OCI-LY7 (cell line): ENCODE measurements at regions not wholly inside any gene's neighbourhood (a gene's known extent, or its start where the extent isn't known, plus 50 kb on each side); places are given as distances from the start of the nearest gene placed in this dataset.

Experiments
- BruUV-seq: library from RNA; stranded (reverse); fragments of 400-500 nt; replicated peaks from 2 replicates; lab custom pipeline; 2021; lab: Mats Ljungman, UMichigan
- CTCF ChIA-PET: fragments of 300-600 bp; sonication (Branson Sonifier 250); formaldehyde crosslinking; loops from one replicate; lab custom pipeline; 2022; ENCODE audit warnings: antibody characterized with exemption; ENCODE audit not compliant: unreplicated experiment; lab: Charles Lee
- POLR2A ChIA-PET: fragments of 300-600 bp; sonication (Branson Sonifier 250); formaldehyde crosslinking; loops from one replicate; lab custom pipeline; 2022; ENCODE audit warnings: antibody characterized with exemption; lab: Charles Lee
- DNase-seq: peaks from one replicate; pipeline ENCODE4 v3.0.0-alpha.2; 2015; ENCODE audit warnings: low spot score
- H2AFZ ChIP-seq: fragments of 200-600 bp; sonication (generic), shearing (Covaris generic); 2 replicates; pipeline ENCODE4 v1.6.1; 2014; ENCODE audit warnings: mild to moderate bottlenecking, antibody characterized with exemption, low read length, moderate library complexity
- H3K27ac ChIP-seq: fragments of 200-600 bp; sonication (generic); 2 replicates; pipeline ENCODE4 v1.5.1; 2014; ENCODE audit warnings: mixed run types, low read depth, mild to moderate bottlenecking, moderate library complexity, low read length, inconsistent platforms; ENCODE audit not compliant: poor library complexity, severe bottlenecking
- H3K36me3 ChIP-seq: fragments of 200-600 bp; sonication (generic); 2 replicates; pipeline ENCODE4 v1.6.1; 2014; ENCODE audit warnings: mild to moderate bottlenecking, antibody characterized with exemption, low read length, moderate library complexity, mixed read lengths; ENCODE audit not compliant: insufficient read depth
- H3K4me1 ChIP-seq: fragments of 200-600 bp; sonication (generic); 2 replicates; pipeline ENCODE4 v1.5.1; 2014; ENCODE audit warnings: mild to moderate bottlenecking, low read length; ENCODE audit not compliant: insufficient read depth, poor library complexity, severe bottlenecking
- H3K4me2 ChIP-seq: fragments of 200-600 bp; sonication (generic); 2 replicates; pipeline ENCODE4 v1.6.1; 2014; ENCODE audit warnings: mild to moderate bottlenecking, low read length
- H3K4me3 ChIP-seq: fragments of 200-600 bp; sonication (generic); 2 replicates; pipeline ENCODE4 v1.5.1; 2014; ENCODE audit warnings: mild to moderate bottlenecking, low read depth, low read length; ENCODE audit not compliant: poor library complexity, severe bottlenecking
- H3K79me2 ChIP-seq: fragments of 200-600 bp; sonication (generic); 2 replicates; pipeline ENCODE4 v1.6.1; 2016; ENCODE audit warnings: low read depth, mild to moderate bottlenecking, low read length, moderate library complexity, mixed read lengths; ENCODE audit not compliant: insufficient read depth
- H3K9me2 ChIP-seq: fragments of 200-600 bp; sonication (generic); 2 replicates; pipeline ENCODE4 v1.6.1; 2016; ENCODE audit warnings: mild to moderate bottlenecking, low read length, mixed read lengths; ENCODE audit not compliant: insufficient read depth
- H3K9me3 ChIP-seq: fragments of 200-600 bp; sonication (generic); 2 replicates; pipeline ENCODE4 v1.6.1; 2014; ENCODE audit warnings: mild to moderate bottlenecking, mixed run types, low read length, mixed read lengths
- H4K20me1 ChIP-seq: fragments of 200-600 bp; sonication (generic); 2 replicates; pipeline ENCODE4 v1.6.1; 2014; ENCODE audit warnings: mild to moderate bottlenecking, antibody characterized with exemption, low read length, moderate library complexity, mixed read lengths; ENCODE audit not compliant: insufficient read depth
- CTCF ChIP-seq: fragments of 200-600 bp; sonication (generic); conservative IDR thresholded peaks from 2 replicates; pipeline ENCODE4 v1.5.1; 2014; ENCODE audit warnings: mild to moderate bottlenecking, antibody characterized with exemption, low read length, moderate library complexity, mixed read lengths
- EZH2phosphoT487 ChIP-seq: fragments of 200-600 bp; sonication (generic); IDR thresholded peaks from 2 replicates; pipeline ENCODE4 v1.6.1; 2018; ENCODE audit warnings: low read depth, borderline replicate concordance, mild to moderate bottlenecking, mixed run types, antibody characterized with exemption, low read length, moderate library complexity, mixed read lengths
- intact Hi-C: fragments of 100-400 bp; cut with micrococcal nuclease; formaldehyde crosslinking; loops from one replicate; pipeline ENCODE4 v1.10.0; 2022; ENCODE audit not compliant: unreplicated experiment

DNA sequence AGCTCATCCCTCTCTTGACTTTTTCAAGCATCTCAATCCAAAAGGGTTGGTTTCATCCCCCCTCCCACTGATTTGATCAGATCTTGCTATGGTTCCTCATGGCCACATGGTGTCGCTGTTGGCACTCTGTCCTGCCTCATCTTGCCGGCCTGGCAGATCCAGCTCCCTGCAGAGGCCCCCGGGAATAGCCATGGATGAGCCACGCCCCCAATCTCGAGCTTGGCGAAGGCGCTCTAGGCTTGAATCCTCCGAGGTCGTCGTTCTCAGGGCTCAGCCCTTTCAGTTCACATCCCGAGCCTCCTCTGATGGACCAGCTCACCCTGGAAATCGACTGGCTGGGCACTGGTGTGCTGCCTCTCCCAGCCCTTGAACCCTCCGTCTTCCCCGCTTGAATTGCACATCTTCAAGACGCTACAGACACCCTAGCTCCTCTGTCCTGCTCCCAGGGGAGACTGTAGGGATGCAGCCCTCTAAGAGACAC is 628.7 kb downstream of the TYW1 start:
- Histone ChIP-seq H3K9me2 (no peaks in the 10 kb centered on the region), H3K36me3 (no peaks in the 10 kb centered on the region), H3K4me1 (no peaks in the 10 kb centered on the region), H3K9me3 (no peaks in the 10 kb centered on the region), H3K79me2 (no peaks in the 10 kb centered on the region), H3K27ac (no peak overlapping the region), H3K4me3 (no peak overlapping the region), H2AFZ (no peak overlapping the region), H4K20me1 (no peaks in the 10 kb centered on the region), H3K4me2 (no peak overlapping the region)
- TF ChIP-seq CTCF (peak; percentile 91), EZH2phosphoT487 (no peak)
- ChIA-PET CTCF (interaction anchor here (0.6 kb wide), 1 partner anchor 386 kb away, joined by 3 read pairs; no protein-coding TSS in a partner anchor), POLR2A (no interaction called here)
- peak; percentile 49 for DNase-seq
- no TSS peak for BruUV-seq
- intact Hi-C loops, result no loop called here

GRCh38 chr7:67631476-67631875 is 634.8 kb downstream of the TYW1 start:
- DNase-seq, result no peak
- Histone ChIP-seq H4K20me1 (no peaks in the 10 kb centered on the region), H3K9me3 (no peaks in the 10 kb centered on the region), H3K4me2 (no peak overlapping the region), H3K4me3 (no peak overlapping the region), H3K36me3 (no peaks in the 10 kb centered on the region), H2AFZ (no peak overlapping the region), H3K9me2 (no peaks in the 10 kb centered on the region), H3K79me2 (no peaks in the 10 kb centered on the region), H3K4me1 (no peaks in the 10 kb centered on the region), H3K27ac (no peak overlapping the region)
- POLR2A ChIA-PET, result no interaction called here
- TF ChIP-seq EZH2phosphoT487 (no peak), CTCF (no peak)
- CTCF ChIA-PET, result no interaction called here
- intact Hi-C loops, result no loop called here
- no TSS peak for BruUV-seq

DNA sequence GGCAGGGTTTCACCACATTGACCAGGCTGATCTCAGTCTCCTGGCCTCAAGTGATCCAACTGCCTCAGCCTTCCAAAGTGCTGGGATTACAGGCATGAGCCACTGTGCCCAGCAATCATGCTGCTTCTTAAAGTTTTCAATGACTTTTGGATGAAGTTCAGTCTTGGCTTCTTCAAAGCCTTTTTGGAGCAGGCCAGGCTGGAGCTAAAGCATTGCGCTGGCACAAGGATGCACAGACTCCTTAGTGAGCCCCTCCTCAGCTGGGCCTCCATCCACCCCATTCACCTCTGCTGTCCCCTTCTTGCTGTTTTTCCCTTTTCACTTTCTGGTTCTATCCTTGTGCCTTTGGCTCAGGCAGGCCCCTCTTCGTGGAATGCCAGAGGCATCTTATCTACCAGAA is 638.6 kb downstream of the TYW1 start:
- Histone ChIP-seq H3K4me2 (no peak overlapping the region), H4K20me1 (no peaks in the 10 kb centered on the region), H2AFZ (no peak overlapping the region), H3K9me3 (no peaks in the 10 kb centered on the region), H3K79me2 (no peaks in the 10 kb centered on the region), H3K4me3 (no peak overlapping the region), H3K36me3 (no peaks in the 10 kb centered on the region), H3K9me2 (no peaks in the 10 kb centered on the region), H3K27ac (no peak overlapping the region), H3K4me1 (no peaks in the 10 kb centered on the region)
- ChIA-PET POLR2A (no interaction called here), CTCF (no interaction called here)
- TF ChIP-seq CTCF (no peak), EZH2phosphoT487 (no peak)
- intact Hi-C loops, result no loop called here
- no TSS peak for BruUV-seq
- DNase-seq, result no peak
